OCI-LY3 (cell line): ENCODE measurements at regions not wholly inside any gene's neighbourhood (a gene's known extent, or its start where the extent isn't known, plus 50 kb on each side); places are given as distances from the start of the nearest gene placed in this dataset.

Experiments
- EZH2phosphoT487 ChIP-seq: fragments of 200-600 bp; shearing (Covaris generic); IDR thresholded peaks from 2 replicates; pipeline ENCODE4 v1.6.1; 2018; ENCODE audit warnings: antibody characterized with exemption, mixed run types, low read depth
- TF ChIP-seq, protein P1 (sequence below): fragments of 200-600, 300-600 bp; sonication (generic); IDR thresholded peaks from 2 replicates; pipeline ENCODE4 v1.5.1; 2014; ENCODE audit warnings: antibody characterized with exemption, low read length, low read depth

DNA sequence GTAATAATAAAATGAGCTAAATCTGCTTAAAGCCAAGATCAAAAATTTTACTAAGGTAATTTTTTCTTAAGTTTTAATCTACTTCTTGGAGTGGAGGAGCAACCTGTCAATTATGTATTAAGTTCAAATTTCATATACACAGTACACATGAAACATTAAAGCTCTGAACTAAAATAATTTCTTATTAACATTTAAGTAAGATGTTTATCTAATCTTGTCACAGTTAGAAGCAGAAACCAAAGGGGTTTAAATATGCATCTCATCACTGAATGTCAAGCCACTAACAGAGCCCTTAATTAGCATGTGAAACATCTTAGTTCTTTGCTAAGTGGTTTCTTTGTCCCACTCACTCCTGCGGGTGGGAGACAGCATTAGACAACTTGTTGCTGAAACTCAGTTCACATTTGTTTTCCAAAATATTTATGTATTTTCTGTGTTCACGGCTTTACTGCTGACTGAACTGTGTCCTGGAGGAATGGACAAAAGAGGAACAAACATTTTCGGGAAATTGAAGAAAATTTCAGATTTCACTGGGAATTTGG, 130.9 kb upstream of the MBL2 start:
- TF ChIP-seq, protein P1, sequence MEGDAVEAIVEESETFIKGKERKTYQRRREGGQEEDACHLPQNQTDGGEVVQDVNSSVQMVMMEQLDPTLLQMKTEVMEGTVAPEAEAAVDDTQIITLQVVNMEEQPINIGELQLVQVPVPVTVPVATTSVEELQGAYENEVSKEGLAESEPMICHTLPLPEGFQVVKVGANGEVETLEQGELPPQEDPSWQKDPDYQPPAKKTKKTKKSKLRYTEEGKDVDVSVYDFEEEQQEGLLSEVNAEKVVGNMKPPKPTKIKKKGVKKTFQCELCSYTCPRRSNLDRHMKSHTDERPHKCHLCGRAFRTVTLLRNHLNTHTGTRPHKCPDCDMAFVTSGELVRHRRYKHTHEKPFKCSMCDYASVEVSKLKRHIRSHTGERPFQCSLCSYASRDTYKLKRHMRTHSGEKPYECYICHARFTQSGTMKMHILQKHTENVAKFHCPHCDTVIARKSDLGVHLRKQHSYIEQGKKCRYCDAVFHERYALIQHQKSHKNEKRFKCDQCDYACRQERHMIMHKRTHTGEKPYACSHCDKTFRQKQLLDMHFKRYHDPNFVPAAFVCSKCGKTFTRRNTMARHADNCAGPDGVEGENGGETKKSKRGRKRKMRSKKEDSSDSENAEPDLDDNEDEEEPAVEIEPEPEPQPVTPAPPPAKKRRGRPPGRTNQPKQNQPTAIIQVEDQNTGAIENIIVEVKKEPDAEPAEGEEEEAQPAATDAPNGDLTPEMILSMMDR, result no peak
- TF ChIP-seq EZH2phosphoT487, result no peak
